ENCODE measurements at regions not wholly inside any gene's neighbourhood (a gene's known extent, or its start where the extent isn't known, plus 50 kb on each side); places are given as distances from the start of the nearest gene placed in this dataset.

DNA sequence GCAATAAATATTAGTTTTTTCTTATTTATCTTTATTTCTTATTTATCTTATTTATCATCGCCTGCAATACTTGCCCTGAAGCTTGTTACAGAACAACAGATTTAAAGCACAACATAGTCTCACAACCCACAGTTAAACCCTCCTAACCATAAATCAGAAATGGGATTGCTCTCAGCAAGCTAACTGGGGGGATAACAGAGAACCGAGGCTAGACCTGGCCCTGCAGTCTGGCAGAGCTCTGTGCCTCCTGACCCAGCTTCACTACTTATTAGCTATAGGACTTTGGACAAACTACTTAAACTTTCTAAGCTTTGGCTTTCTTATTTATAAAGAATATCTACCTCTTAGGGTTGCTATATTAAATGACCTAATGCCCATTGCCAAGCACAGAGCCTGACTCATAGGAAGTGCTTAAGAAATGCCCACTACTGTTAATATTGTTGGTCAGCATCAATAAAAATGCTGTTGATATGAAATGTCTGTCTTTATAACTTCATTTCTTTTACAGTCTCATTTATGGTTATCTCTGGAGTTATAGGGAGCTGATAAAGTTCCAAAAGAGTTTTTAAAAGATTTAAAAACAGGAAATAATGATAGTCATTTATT, 87.9 kb upstream of the BEND6 start:
- H3K27ac ChIP-seq (ENCODE audit: low read depth, low read length, poor library complexity, severe bottlenecking), result no peak overlapping the region
- no peak overlapping the region for H3K4me3 ChIP-seq (ENCODE audit: low read depth, low read length, poor library complexity, severe bottlenecking)
- POLR2A ChIA-PET (ENCODE audit: low non-redundant PET), result no interaction called here
- no peak for TF ChIP-seq EZH2 (IDR thresholded peaks at IDR 0.05; ENCODE audit: borderline replicate concordance, low read depth, low read length, poor library complexity, severe bottlenecking)
- TF ChIP-seq, protein P1, sequence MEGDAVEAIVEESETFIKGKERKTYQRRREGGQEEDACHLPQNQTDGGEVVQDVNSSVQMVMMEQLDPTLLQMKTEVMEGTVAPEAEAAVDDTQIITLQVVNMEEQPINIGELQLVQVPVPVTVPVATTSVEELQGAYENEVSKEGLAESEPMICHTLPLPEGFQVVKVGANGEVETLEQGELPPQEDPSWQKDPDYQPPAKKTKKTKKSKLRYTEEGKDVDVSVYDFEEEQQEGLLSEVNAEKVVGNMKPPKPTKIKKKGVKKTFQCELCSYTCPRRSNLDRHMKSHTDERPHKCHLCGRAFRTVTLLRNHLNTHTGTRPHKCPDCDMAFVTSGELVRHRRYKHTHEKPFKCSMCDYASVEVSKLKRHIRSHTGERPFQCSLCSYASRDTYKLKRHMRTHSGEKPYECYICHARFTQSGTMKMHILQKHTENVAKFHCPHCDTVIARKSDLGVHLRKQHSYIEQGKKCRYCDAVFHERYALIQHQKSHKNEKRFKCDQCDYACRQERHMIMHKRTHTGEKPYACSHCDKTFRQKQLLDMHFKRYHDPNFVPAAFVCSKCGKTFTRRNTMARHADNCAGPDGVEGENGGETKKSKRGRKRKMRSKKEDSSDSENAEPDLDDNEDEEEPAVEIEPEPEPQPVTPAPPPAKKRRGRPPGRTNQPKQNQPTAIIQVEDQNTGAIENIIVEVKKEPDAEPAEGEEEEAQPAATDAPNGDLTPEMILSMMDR (conservative IDR thresholded peaks at IDR 0.05; ENCODE audit: low read depth, low read length), result no peak
- CTCF ChIA-PET, result no interaction called here
- no peaks in the 10 kb centered on the region for H3K4me1 ChIP-seq (ENCODE audit: insufficient read depth, low read length, poor library complexity, severe bottlenecking)
- no peaks in the 10 kb centered on the region for H3K36me3 ChIP-seq (ENCODE audit: insufficient read depth, low read length, poor library complexity, severe bottlenecking)
- H3K9me3 ChIP-seq (ENCODE audit: low read depth, low read length, poor library complexity, severe bottlenecking), result no peaks in the 10 kb centered on the region
- H3K27me3 ChIP-seq (replicated peaks; ENCODE audit: insufficient read depth, low read depth, low read length, poor library complexity), result no peaks in the 10 kb centered on the region
- DNase-seq (ENCODE audit: low spot score), result no peak
- BruUV-seq (replicated peaks), result no TSS peak
- intact Hi-C loops (cut with micrococcal nuclease; ENCODE audit: unreplicated experiment), result no loop called here

DNA sequence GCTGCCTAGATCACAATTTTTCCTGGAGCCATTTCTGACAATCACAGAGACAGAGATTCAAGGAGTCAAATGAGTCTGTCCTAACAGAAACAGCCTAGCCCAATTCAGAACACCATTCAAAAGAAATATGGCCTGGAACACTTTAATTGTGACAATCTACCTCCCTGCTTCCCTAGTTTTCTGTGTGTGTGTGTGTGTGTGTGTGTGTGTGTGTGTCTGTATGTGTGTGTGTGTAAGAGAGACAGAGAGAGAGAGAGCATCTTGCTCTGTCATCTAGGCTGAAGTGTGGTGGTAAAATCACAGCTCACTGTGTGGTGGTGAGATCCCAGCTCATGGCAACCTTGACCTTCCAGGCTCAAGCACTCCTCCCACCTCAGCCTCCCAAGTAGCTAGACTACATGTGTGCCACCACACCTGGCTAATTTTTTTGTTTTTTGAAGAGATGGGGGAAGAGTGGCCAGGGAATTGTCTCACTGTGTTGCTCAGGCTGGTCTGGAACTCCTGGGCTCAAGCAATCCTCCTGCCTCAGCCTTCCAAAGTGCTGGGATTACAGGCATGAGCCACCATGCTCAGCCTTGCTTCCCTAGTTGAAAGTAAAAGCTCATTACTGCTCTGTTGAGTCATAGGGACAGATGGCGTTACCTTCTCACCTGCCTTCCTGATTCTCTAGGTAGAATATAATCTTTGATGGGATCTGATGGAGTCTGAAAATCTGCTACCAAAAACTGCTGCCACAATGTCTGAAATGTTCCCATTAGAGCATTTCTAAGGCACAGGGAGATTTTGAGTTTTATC, 89.6 kb upstream of the BEND6 start:
- H3K4me1 ChIP-seq (ENCODE audit: insufficient read depth, low read length, poor library complexity, severe bottlenecking), result no peaks in the 10 kb centered on the region
- CTCF ChIA-PET, result interaction anchor here (0.7 kb wide), 1 partner anchor 227 kb away, joined by 3 read pairs; no protein-coding TSS in a partner anchor
- POLR2A ChIA-PET (ENCODE audit: low non-redundant PET), result no interaction called here
- DNase-seq (ENCODE audit: low spot score), result no peak
- intact Hi-C loops (cut with micrococcal nuclease; ENCODE audit: unreplicated experiment), result no loop called here
- H3K36me3 ChIP-seq (ENCODE audit: insufficient read depth, low read length, poor library complexity, severe bottlenecking), result no peaks in the 10 kb centered on the region
- no TSS peak for BruUV-seq (replicated peaks)
- no peak overlapping the region for H3K27ac ChIP-seq (ENCODE audit: low read depth, low read length, poor library complexity, severe bottlenecking)
- no peaks in the 10 kb centered on the region for H3K27me3 ChIP-seq (replicated peaks; ENCODE audit: insufficient read depth, low read depth, low read length, poor library complexity)
- no peak overlapping the region for H3K4me3 ChIP-seq (ENCODE audit: low read depth, low read length, poor library complexity, severe bottlenecking)
- TF ChIP-seq, protein P1 (conservative IDR thresholded peaks at IDR 0.05; ENCODE audit: low read depth, low read length), result no peak
- no peak for TF ChIP-seq EZH2 (IDR thresholded peaks at IDR 0.05; ENCODE audit: borderline replicate concordance, low read depth, low read length, poor library complexity, severe bottlenecking)
- no peaks in the 10 kb centered on the region for H3K9me3 ChIP-seq (ENCODE audit: low read depth, low read length, poor library complexity, severe bottlenecking)

DNA sequence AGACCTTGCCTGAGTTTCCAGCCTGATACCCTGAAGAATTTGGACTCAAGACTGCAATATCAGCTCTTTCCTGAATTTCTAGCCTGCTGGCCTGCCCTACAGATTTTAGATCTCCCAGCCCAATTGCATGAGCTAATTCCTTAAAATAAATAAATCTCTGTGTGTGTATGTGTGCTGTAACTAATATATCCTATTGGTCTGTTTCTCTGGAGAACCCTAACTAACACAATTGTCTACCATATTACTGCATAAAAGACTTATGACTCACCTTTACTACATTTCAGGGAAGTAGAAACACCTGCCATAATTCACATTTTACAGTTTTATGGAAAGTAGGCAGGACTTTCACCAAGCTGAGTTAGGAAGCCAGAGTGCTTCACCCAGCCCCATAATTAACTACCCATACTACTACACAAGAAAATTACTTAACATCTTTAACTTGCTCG, 90.7 kb upstream of the BEND6 start:
- ChIA-PET POLR2A (ENCODE audit: low non-redundant PET) (no interaction called here), CTCF (interaction anchor here (0.6 kb wide), 1 partner anchor 269 kb away, joined by 5 read pairs; no protein-coding TSS in a partner anchor)
- Histone ChIP-seq H3K27ac (ENCODE audit: low read depth, low read length, poor library complexity, severe bottlenecking) (no peak overlapping the region), H3K4me3 (ENCODE audit: low read depth, low read length, poor library complexity, severe bottlenecking) (no peak overlapping the region), H3K36me3 (ENCODE audit: insufficient read depth, low read length, poor library complexity, severe bottlenecking) (no peaks in the 10 kb centered on the region), H3K4me1 (ENCODE audit: insufficient read depth, low read length, poor library complexity, severe bottlenecking) (no peaks in the 10 kb centered on the region), H3K9me3 (ENCODE audit: low read depth, low read length, poor library complexity, severe bottlenecking) (no peaks in the 10 kb centered on the region), H3K27me3 (replicated peaks; ENCODE audit: insufficient read depth, low read depth, low read length, poor library complexity) (no peaks in the 10 kb centered on the region)
- no peak for TF ChIP-seq EZH2 (IDR thresholded peaks at IDR 0.05; ENCODE audit: borderline replicate concordance, low read depth, low read length, poor library complexity, severe bottlenecking)
- TF ChIP-seq, protein P1 (conservative IDR thresholded peaks at IDR 0.05; ENCODE audit: low read depth, low read length), result no peak
- no TSS peak for BruUV-seq (replicated peaks)
- DNase-seq (ENCODE audit: low spot score), result no peak
- intact Hi-C loops (cut with micrococcal nuclease; ENCODE audit: unreplicated experiment), result no loop called here
